ENCODE measurements at regions not wholly inside any gene's neighbourhood (a gene's known extent, or its start where the extent isn't known, plus 50 kb on each side); places are given as distances from the start of the nearest gene placed in this dataset.
"Not testable (repeated sequence)": the region's sequence is repeated elsewhere in the genome, so short reads cannot be mapped to it uniquely, and the experiment has no call there.

DNA sequence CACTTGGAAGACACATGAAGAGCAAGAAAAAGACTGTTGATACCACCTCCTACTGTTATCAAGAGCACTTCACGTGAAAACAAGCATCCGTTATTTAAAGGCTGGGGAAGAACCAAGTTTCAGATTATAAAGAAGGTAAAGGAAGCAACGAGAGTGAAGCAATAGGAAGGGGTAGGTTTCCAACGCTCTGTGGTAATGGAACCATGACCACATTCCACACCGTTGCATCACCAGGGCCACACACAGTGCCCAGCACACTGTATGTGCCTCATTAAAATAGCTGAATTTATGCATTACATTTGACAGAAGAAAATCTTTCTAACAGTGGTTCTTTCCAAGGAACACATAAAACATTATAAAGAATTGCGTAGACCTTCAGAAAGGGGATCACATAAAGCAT, 435.8 kb downstream of the MRPL39 start:
- no peak overlapping the region for H3K4me3 ChIP-seq (ENCODE audit: low read depth, poor library complexity, severe bottlenecking)
- 47 to 50% methylated on average over 6 of the region's 6 CpGs for WGBS, 2 donors
- DNase-seq (ENCODE audit: low spot score in 2 of 2) = no peak
- intact Hi-C loops (cut with DNase I; ENCODE audit: low total_unique reads) = no loop called here
- no peak for TF ChIP-seq POLR2A (IDR thresholded peaks at IDR 0.05)
- TF ChIP-seq, protein P1, sequence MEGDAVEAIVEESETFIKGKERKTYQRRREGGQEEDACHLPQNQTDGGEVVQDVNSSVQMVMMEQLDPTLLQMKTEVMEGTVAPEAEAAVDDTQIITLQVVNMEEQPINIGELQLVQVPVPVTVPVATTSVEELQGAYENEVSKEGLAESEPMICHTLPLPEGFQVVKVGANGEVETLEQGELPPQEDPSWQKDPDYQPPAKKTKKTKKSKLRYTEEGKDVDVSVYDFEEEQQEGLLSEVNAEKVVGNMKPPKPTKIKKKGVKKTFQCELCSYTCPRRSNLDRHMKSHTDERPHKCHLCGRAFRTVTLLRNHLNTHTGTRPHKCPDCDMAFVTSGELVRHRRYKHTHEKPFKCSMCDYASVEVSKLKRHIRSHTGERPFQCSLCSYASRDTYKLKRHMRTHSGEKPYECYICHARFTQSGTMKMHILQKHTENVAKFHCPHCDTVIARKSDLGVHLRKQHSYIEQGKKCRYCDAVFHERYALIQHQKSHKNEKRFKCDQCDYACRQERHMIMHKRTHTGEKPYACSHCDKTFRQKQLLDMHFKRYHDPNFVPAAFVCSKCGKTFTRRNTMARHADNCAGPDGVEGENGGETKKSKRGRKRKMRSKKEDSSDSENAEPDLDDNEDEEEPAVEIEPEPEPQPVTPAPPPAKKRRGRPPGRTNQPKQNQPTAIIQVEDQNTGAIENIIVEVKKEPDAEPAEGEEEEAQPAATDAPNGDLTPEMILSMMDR (IDR thresholded peaks at IDR 0.05) = no peak

DNA sequence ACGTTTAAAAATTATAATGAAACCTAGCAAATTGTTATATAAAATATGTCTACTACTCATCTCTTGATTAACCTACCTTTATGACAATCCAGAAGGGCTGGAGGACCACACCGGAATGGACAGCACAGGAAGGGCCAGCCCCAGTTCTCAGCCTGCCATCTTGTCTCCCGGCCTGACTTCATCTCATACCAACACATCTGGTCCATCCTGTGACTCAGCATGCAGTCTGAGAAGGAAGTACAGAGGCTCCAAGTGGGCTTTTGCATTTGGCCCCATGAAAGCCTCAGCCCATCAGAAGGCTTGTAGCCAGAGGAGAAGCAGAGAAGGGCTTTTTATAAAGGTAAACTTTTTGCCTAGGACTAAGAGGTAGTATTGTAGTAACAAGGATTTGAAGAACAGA, 436.6 kb downstream of the MRPL39 start:
- intact Hi-C loops (cut with DNase I; ENCODE audit: low total_unique reads) = no loop called here
- WGBS, 2 donors = 80 to 87% methylated on average over 3 of the region's 3 CpGs
- H3K4me3 ChIP-seq (ENCODE audit: low read depth, poor library complexity, severe bottlenecking) = no peak overlapping the region
- no peak for DNase-seq (ENCODE audit: low spot score in 2 of 2)
- no peak for TF ChIP-seq POLR2A (IDR thresholded peaks at IDR 0.05)
- TF ChIP-seq, protein P1 (IDR thresholded peaks at IDR 0.05) = no peak

DNA sequence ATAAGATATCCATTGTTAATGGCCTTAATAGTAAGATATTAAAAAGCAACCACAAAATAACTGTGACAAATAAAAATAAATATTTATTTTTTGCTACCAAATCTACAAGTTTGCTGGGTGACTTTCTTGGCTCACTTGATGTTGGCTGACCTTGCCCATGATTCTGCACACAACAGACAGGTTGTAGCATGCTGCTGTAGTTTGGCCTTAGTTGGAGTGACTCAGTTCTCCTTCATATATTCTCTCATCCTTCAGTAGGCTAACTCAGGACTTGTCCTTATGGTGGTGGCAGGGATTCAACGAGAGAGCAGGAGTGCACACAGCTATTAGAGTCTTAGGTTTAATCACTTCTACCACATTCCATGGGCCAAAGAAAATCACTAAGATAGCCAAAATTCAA, 437.9 kb downstream of the MRPL39 start:
- TF ChIP-seq POLR2A (IDR thresholded peaks at IDR 0.05) = no peak
- TF ChIP-seq, protein P1 (IDR thresholded peaks at IDR 0.05) = no peak
- WGBS, 2 donors = 67 to 68% methylated on average over 1 of the region's 1 CpG
- DNase-seq (ENCODE audit: low spot score in 2 of 2) = no peak
- H3K4me3 ChIP-seq (ENCODE audit: low read depth, poor library complexity, severe bottlenecking) = no peak overlapping the region
- intact Hi-C loops (cut with DNase I; ENCODE audit: low total_unique reads) = no loop called here

DNA sequence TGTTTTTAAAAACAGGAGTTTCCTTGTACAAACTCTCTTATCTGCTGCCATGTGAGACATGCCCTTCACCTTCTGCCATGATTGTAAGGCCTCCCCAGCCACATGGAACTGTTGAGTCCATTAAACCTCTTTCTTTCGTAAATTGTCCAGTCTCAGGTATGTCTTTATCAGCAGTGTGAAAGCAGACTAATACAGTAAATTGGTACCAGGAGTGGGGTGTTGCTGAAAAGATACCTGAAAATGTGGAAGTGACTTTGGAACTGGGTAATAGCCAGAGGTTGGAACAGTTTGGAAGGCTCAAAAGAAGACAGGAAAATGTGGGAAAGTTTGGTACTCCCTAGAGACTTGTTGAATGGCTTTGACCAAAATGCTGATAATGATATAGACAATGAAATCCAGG, 440.4 kb downstream of the MRPL39 start:
- DNase-seq (ENCODE audit: low spot score in 2 of 2); intact Hi-C loops (cut with DNase I; ENCODE audit: low total_unique reads); H3K4me3 ChIP-seq (ENCODE audit: low read depth, poor library complexity, severe bottlenecking): not testable (repeated sequence)
- 74 to 85% methylated on average over 1 of the region's 1 CpG for WGBS, 2 donors

DNA sequence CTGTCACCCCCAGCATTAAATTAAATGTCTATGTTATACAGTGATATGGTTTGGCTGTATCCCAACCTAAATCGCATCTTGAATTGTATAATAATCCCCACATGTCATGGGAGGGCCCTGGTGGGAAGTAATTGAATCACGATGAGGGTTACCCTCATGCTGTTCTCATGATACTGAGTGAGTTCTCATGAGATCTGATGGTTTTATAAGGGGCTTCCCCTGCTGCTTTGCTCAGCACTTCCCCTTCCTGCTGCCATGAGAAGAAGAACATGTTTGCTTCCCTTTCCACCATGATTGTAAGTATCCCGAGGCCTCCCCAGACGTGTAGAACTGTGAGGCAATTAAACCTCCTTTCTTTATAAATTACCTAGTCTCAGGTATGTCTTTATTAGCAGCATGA, 445.7 kb downstream of the MRPL39 start:
- TF ChIP-seq, protein P1 (IDR thresholded peaks at IDR 0.05) = no peak
- TF ChIP-seq POLR2A (IDR thresholded peaks at IDR 0.05) = no peak
- 62 to 72% methylated on average over 4 of the region's 4 CpGs for WGBS, 2 donors
- DNase-seq (ENCODE audit: low spot score in 2 of 2) = no peak
- no peak overlapping the region for H3K4me3 ChIP-seq (ENCODE audit: low read depth, poor library complexity, severe bottlenecking)
- intact Hi-C loops (cut with DNase I; ENCODE audit: low total_unique reads) = no loop called here

DNA sequence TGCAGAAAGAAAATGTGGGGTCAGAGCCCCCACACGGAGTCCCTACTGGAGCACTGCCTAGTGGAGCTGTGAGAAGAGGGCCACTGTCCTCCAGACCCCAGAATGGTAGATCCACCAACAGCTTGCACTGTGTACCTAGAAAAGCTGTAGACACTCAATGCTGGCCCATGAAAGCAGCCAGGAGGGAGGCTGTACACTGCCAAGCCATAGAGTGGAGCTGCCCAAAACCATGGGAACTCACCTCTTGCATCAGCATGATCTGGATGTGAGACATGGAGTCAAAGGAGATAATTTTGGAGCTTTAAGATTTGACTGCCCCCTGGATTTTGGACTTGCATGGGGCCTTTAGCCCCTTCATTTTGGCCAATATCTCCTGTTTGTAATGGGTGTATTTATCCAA, 452.3 kb downstream of the MRPL39 start:
- WGBS, 2 donors = 0 to 91% methylated on average over 1 of the region's 1 CpG
- intact Hi-C loops (cut with DNase I; ENCODE audit: low total_unique reads); DNase-seq (ENCODE audit: low spot score in 2 of 2); H3K4me3 ChIP-seq (ENCODE audit: low read depth, poor library complexity, severe bottlenecking): not testable (repeated sequence)

DNA sequence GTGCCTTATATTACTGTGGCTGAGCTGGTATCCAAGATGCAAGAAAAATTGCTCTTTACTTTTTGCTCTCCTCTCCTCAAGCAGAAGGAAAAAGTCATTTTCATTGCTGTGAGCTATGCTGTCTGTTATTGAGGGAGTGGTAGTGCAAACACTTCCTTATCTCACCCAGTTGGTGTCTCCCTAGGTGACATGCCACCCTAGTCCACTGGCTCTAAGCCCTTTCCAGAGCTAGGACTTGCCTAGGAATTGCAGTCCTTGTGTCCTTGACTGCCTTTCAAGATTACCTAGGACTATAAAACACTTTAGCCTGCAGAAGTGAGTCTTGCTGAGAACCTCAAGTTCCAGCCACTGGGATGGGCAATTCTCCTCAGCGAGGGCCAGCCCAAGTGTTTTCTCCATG, 458.3 kb downstream of the MRPL39 start:
- DNase-seq (ENCODE audit: low spot score in 2 of 2) = no peak
- H3K4me3 ChIP-seq (ENCODE audit: low read depth, poor library complexity, severe bottlenecking) = no peak overlapping the region
- intact Hi-C loops (cut with DNase I; ENCODE audit: low total_unique reads) = no loop called here
- no peak for TF ChIP-seq POLR2A (IDR thresholded peaks at IDR 0.05)
- TF ChIP-seq, protein P1 (IDR thresholded peaks at IDR 0.05) = no peak
- 88 to 100% methylated on average over 1 of the region's 1 CpG for WGBS, 2 donors

Measured in lower leg skin (tissue), 4 donors.